ENCODE measurements at regions not wholly inside any gene's neighbourhood (a gene's known extent, or its start where the extent isn't known, plus 50 kb on each side); places are given as distances from the start of the nearest gene placed in this dataset.
A peak's percentile ranks its signal among the peaks of the same experiment; 100 is the strongest.

- no peak for DNase-seq (ENCODE audit: low read depth)
These were observed 111.8 kb downstream of the SNX19 start for GRCh38 chr11:130804306-130805076.

DNA sequence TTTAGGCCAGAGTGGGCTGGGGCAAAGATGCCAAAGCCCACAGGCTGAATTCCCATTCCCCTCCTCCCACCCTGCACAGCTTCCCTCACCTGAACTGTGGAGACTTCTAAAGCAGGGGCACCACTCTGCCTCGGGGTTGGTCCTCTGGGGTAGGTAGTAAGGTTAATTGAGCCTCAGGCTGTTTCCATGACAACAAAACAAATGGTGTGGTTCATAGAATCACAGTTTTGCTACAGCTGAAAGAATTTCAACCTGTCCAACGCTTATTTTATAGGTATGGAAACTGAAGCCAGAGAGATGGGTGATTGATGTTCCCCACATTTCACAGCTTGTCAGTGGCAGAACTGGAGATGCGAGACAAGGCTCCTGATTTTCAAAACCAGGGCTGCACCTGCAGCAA, 109.5 kb downstream of the SNX19 start:
- DNase-seq (ENCODE audit: low read depth), result no peak

GRCh38 chr11:130808541-130808940, 107.7 kb downstream of the SNX19 start:
- no peak for DNase-seq (ENCODE audit: low read depth)

- DNase-seq (ENCODE audit: low read depth), result no peak
These were observed 103.1 kb downstream of the SNX19 start for GRCh38 chr11:130813196-130813595.

- no peak for DNase-seq (ENCODE audit: low read depth)
These were observed 102.6 kb downstream of the SNX19 start for GRCh38 chr11:130813638-130814037.

DNA sequence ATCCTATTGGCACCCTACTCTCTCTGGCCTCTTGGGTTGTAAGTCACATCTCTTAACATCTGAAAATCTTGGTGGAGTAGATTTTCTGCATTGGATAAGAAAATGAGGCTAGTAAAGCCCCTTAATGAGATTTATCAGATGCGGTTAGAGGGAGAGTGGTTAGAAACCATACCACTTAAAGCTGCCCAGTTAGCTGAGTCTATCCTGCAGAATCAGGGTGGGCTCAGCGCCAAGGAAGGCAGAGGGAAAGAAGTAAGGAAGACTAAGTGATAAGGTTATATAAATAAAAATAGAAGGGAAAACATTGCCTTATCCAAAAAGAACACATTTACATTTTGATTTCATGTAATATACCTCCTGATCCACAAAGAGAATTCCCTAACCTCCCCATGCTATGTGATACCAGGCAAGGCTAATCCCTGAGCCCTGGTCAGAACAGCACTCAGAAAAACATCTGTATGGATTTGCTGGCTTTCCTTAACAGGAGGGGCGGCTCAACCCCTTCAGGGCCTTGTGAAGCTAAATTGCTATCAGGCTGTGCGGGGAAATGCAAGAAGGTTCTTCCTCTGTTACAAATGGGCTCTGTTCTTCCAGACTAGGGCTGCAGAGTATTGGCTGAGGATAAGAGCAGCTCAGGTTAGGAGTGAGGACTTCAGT, 101.7 kb downstream of the SNX19 start:
- DNase-seq (ENCODE audit: low read depth), result no peak

DNA sequence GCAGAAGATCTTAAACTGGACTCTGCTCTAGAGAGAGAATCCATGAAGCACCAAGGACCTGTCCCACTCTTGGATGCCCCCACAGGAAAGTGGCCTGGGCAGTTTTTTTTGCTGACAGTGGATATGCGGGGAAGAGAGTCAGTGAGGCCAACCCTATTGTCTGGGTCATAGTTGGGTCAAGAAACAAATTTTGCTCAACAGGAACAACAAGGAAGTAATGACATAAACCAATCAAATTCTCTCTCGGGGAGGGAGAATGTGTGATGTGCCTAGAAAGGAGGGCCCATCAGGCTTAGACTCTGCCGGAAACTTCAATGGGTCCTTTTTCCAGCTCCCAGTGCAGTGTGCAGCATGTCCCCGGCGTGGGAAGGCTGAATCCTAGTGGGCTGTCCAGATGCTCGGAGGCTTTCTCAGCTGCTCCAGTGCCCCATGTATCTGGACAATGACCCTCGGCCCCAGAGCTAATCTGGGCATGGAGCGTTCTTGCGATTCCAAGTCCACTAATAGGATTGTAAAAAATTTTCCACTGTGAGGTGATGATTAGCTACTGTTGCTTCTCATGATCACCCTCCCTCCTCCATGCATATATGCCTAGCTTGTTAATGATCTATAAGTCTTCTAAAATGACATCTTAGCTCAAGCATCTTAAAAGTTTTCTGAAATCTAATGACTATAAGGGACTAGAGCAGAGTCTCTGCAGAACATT, 101.0 kb downstream of the SNX19 start:
- no peak for DNase-seq (ENCODE audit: low read depth)

DNA sequence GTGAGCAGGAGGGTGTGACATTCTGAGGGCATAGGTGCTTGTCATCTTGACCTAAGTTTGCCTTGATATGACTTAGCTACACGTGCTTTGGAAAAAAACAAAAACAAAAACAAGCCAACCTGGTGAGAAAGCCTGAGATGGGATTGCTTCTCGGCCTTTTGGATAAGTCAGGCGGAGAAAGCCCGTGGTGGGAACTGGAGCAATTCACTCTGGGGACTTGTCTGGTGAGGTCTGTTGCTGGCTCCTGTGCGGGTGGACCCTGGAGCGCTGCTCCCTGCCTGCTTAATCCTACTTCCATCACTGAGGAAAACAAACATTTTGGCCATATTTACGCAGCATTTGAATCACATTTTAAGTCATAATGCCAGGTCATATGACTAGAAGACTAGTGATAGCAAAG, 100.3 kb downstream of the SNX19 start:
- DNase-seq (ENCODE audit: low read depth), result no peak

DNA sequence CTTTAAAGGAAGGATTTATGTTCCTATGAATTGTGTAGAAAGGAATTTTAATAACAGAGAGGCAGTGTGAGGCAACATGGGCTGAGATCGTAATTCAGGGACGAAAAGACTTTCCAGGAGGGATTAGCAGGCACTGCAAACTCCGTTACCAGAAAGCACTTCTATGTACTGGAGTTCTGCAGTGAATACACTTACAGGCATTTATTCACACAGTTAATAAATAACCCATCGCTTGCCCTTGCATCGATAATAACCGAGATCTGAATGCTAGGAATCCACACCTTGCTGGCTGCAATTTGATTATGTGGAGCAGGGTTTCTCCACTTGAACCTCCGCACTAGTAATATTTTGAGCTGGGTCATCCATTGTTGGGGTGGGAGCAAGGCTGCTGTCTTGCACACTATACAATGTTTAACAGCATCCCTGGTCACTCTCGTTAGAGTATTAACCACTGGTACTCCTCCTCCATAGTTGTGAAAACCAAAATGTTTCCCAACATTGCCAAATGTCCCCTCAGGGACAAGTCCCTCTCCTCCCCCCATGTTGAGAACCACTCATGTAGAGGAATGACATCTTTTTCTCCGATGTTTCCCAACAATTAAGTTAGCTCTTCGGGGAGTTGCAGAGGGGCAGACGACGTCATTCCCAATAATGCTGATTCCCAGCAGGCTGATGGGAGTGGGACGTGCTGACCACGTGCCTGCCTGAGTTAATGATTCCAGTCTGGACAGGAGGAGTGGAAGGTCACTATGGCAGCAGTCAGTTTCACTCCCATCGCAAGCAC, 99.5 kb downstream of the SNX19 start:
- DNase-seq (ENCODE audit: low read depth), result peak; percentile 43

DNA sequence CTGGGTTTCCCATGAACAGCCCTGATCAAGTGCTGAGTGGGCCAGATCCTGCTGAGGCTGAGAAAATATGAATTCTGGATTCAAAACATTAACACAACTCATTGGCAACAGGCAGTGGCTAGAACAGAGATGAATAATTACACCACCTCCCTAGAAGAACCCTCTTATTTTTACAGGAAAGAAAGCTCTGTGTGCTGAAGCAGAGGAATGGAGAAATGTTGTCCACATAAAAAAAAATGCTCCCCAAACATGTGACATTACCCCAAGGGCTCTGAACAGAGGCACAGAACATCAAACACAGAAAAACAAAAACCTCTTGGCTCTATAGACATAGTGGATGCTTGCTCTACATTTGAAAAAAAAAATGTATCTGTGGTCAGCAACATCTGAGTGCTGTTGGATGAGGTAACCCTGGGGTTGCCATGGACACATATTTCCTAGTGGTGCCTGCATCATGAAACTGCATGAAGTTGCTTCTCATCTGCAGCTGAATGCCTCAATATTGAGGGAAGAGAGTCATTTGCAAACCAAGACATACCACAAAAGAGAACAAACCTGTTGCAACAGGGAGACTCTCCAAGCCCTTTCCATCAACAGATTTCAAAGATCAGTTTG, 98.8 kb downstream of the SNX19 start:
- peak; percentile 83 for DNase-seq (ENCODE audit: low read depth)

GRCh38 chr11:130819625-130820024, 96.7 kb downstream of the SNX19 start:
- no peak for DNase-seq (ENCODE audit: low read depth)

Measured in fibroblast of gingiva (primary cell).